Dedifferentiated amniotic fluid mesenchymal stem cell (primary cell): ENCODE measurements at regions not wholly inside any gene's neighbourhood (a gene's known extent, or its start where the extent isn't known, plus 50 kb on each side); places are given as distances from the start of the nearest gene placed in this dataset.
"Not testable (repeated sequence)": the region's sequence is repeated elsewhere in the genome, so short reads cannot be mapped to it uniquely, and the experiment has no call there.

ENCODE experiments used
- DNase-seq: peaks from one replicate; pipeline ENCODE4 v3.0.0-alpha.2; 2016; ENCODE audit errors: extremely low spot score

DNA sequence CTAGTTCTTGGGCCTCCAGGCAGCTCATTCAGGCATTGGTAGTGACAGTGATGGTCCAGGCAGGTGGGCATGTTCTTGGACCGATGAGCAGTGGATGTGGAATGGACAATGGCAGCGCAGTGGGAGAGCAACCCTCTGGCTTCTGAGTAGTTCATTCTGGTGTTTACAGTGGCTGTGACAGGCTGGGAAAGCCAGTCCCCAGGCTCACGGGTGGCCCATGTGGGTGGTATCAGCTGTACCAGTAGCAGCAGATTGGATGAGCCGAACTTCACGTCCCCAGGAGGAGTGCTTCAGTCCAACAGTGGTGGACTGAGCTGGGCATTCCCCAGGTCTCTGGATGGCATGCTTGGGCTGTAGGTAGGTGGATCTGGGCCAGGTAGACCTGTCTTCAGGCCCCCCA, 515.6 kb upstream of the ACO1 start:
- no peak for DNase-seq

GRCh38 chr9:31870276-31870675, 514.2 kb upstream of the ACO1 start:
- no peak for DNase-seq

- DNase-seq, result no peak
Observed at GRCh38 chr9:31873722-31874121, 510.7 kb upstream of the ACO1 start.

GRCh38 chr9:31894008-31894407, 490.4 kb upstream of the ACO1 start:
- no peak for DNase-seq

DNA sequence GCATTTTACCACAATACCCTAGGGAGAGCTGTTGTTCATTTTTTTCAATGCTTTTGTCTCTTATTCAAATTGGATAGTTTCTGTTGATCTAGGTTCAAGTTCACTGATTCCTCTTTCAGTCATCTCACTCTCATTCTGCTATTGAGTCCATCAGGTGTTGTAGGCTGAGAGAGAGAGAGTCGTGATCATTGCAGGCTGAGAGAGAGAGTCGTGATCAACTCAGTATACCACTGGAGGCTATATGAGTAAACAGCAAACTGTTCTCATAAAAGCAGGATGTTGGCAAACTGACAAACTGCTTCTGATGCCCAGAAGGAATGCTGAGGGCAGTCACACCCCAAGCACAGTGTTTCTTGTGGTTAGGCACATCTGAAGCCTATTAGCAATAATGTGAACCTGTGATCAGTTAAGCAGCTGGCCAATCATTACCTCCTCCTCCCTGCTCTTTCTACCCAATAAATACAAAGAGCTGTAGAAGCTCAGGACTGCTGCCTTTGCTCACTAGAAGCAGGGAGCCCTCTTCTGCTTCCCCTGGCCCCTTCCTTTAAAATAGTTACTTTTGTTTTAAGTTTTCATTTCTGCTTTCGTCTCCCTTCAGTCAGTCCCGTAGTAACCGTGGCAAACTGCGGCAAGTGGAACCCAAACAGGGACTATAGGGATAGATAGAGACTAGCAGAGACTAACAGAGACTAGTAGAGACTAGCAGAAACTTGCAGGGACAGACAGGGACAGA, 476.1 kb upstream of the ACO1 start:
- no peak for DNase-seq

DNA sequence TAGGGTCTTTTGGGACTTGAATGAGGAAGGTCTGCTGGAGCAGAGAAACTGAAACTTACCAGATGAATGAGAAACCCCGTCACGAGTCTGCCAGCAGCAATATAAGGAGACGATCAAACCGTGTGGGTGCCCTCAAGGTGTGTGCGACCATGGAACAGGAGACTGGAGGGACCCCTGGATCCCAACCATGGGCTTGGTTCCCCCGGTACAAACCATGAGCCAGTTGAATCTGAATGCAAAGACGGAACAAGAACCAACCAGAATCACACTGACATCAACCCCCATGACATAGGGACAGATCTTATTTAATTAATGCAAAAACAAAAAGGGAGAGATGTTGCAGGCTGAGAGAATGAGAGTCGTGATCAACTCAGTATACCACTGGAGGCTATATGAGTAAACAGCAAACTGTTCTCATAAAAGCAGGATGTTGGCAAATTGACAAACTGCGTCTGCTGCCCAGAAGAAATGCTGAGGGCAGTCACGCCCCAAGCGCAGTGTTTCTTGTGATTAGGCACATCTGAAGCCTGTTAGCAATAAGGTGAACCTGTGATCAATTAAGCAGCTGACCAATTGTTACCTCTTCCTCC, 475.5 kb upstream of the ACO1 start:
- no peak for DNase-seq

DNA sequence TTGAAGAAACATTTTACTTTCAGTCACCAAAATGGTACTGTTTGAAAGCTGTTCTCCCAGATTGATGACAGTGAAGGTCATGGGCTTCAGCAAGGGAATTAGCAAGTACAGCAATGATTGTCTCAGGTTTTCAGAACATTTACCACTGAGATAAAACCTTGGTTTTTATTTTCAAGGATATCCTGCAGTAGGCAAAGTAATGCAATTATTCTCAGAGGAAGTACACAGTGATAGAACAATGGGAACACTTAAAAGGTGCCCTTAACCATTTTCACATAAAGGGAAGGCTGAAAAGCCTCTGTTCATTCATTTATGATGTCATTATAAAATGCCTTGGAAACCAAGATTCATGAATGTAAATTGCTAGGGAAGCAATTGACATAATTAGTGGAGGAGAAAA, 471.8 kb upstream of the ACO1 start:
- DNase-seq, result no peak

DNA sequence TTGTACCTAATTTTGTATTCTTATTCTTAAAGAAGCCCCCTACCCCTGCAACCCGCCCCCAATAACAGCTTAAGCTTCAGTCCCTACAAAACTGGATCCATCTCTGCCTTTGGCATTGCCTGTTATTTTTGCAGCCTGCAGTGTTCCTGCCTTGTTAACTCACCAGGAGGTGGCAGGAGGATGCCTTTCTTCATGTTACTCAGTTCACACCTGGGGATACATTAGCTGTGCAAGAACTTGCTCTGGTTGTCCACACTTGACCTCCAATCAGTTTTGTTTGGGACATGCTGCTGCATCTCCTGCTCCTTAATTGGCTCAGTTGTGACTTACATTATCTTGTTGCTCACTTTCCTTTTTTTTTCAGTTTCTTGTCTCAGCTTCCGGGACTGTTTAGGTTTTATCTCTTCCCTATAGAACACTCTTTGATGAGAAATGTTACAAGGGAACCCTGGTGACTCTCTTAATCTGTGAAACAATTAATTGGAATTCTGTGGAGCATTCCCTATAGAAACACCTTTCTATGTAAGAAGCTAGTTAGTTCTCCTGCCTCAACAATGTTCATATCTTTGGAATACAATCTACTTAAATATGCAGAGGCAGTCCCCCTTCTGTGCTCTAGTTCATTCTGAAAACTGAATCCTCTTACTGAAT, 467.7 kb upstream of the ACO1 start:
- DNase-seq, result no peak

GRCh38 chr9:31937737-31938136, 446.7 kb upstream of the ACO1 start:
- DNase-seq, result not testable (repeated sequence)

DNA sequence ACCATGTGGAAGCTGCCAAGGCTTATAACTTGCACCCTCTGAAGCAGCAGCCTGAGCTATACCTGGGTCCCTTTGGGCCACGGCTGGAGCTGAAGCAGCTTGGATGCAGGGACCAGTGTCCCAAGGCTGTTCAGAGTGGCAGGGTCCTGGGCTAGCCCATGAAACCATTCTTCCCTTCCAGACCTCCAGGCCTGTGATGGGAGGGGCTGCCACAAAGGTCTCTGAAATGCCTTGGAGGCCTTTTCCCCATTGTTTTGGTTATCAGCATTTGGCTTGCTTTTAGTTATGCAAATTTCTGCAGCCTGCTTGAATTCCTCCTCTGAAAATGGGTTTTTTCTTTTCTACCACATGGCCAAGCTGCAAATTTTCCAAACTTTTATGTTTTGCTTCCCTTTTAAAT, 433.7 kb upstream of the ACO1 start:
- DNase-seq, result no peak

DNA sequence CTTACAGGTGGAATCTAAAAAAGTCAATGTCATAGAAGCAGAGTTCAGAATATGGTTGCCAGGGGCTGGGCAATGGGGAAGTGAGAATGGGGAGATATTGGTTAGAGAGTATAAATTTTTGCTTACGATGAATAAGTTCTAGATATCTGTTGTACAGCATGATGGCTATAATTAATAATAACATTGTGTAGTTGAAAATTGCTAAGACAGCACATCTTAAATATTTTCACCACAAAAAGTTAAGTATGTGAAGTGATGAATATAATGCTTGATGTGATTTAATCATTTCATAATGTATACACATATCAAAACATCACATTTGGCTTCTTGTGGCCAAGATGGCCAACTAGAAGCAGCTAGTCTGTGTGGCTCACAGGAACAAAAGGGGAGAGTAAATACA, 425.9 kb upstream of the ACO1 start:
- no peak for DNase-seq

DNA sequence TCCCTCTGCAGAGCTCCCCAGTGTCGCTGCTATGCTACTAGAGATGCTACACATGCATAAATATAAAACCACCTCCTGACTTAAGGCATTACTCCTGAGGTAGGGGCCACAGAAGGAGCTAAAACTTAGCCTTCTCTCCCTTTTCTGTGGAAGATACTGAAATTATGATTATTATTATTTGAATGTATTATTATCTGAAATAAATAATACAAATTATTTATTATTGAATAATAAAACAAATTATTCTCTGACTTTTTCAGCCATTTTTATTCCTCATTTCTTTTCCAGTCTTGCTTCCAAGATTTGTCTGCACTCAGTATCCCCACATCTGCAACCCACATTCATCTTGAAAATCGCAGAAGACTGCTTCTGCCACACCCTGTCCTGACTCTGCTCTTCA, 414.9 kb upstream of the ACO1 start:
- DNase-seq, result no peak

GRCh38 chr9:31983895-31984294, 400.5 kb upstream of the ACO1 start:
- DNase-seq, result no peak

DNA sequence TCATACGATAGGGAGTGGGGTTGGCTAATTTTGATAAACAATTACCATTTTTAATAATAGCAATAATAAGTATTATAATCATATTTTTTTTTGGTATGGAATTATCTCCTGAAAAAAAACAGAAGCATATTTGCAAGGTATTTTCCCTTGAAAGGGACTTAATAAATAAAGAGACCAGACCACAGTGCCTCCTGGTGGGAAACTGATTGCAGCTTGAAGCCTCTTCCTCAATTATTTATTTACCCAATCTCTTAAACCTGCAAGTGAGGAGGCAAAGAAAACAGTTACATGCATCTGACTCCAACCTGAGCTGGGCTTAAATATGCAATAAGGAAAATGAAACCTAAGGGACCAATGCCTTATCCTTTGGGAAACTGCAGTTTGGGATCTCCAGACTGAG, 388.1 kb upstream of the ACO1 start:
- DNase-seq, result no peak

GRCh38 chr9:32004431-32005076, 379.9 kb upstream of the ACO1 start:
- DNase-seq, result no peak

DNA sequence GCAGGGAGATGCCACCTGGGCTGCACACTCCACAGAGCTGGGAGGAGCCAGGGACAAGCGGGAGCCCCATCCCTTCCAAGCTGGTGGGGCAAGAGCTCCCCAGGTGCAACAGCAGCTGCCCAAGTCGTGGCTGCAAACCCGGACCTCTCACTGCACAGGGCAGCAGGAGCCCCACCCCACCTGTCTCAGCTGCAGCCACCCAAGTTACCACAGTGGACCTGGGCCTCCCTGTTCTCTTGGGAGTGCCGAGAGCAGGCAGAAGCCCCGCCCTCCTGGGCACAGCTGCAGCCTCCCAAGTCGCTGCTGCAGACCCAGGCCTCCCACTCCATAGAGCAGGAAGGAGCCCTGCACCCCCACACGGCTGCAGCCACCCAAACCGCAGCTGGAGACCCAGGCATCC, 374.1 kb upstream of the ACO1 start:
- no peak for DNase-seq

GRCh38 chr9:32011049-32011448, 373.4 kb upstream of the ACO1 start:
- DNase-seq, result no peak

GRCh38 chr9:32015795-32016194, 368.6 kb upstream of the ACO1 start:
- DNase-seq, result no peak

DNA sequence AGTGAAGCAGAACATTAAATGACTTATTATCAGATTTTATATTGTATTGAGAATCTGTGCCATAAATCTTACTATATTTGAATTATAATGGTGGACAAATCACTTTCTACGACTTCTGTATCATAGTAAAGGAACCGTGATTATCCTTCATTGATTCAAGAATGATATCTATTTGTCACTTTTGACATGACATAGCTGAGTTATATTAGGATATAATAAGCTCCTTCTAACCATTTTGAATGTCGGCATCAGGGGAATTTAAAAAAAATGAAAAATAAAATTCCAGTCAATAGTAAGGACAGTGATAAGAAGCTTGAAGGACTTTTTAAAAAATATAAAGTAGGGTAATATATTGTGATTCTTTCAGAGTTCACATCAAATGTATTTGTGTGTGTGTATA, 338.9 kb upstream of the ACO1 start:
- DNase-seq, result no peak

DNA sequence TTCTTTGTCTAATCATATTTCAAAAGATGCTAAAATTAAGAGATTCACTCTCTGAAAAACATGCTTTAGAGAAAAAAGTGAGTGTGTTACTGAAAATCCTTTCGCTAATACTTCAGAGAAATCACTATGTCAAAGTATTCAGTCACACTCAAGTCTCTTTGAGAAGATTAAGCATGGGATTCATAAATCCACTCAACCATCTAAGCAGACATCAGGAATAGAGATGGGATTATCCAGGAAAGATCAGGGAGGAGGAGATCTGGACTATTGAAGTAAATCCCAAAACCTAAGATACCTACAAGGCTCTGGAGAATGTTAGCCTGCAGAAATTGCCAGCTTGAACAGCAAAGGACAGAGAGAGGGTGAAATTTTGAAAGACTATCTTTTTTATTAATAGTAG, 317.2 kb upstream of the ACO1 start:
- DNase-seq, result no peak

GRCh38 chr9:32069169-32069813, 315.2 kb upstream of the ACO1 start:
- DNase-seq, result no peak

DNA sequence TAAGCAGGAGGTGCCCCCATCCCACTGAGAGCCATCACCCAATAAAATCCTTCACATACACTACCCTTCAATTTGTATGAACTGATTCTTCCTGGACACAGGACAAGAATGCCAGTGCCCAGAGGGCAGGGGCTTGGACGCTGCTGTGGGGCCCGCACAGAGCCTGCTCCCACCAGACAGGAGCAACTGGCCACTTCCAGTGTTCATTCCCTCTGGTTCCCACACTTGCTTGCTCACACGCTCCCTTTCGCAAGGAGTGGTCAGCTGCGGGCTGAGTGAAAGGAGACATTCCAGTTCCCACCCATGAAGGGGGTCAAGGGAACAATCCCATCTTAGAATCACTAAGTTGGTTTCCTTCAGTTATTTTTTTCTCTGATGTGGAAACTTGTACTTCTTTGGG, 314.5 kb upstream of the ACO1 start:
- no peak for DNase-seq
